HG03103 (cell line): ENCODE measurements at regions not wholly inside any gene's neighbourhood (a gene's known extent, or its start where the extent isn't known, plus 50 kb on each side); places are given as distances from the start of the nearest gene placed in this dataset.

ENCODE experiments used
- ATAC-seq: cut with Tn5 transposase; IDR thresholded peaks from one replicate; pipeline ENCODE4 v1.9.1; 2021; ENCODE audit warnings: low read depth; ENCODE audit not compliant: unreplicated experiment

GRCh38 chr5:30957591-30957990 lies 235.9 kb upstream of the CDH6 start:
- ATAC-seq, result no peak

- no peak for ATAC-seq
These were observed 237.2 kb upstream of the CDH6 start for GRCh38 chr5:30956251-30956650.

GRCh38 chr5:30937070-30937469 lies 256.4 kb upstream of the CDH6 start:
- ATAC-seq, result no peak

GRCh38 chr5:30933599-30933998 lies 259.9 kb upstream of the CDH6 start:
- no peak for ATAC-seq

- no peak for ATAC-seq
These were observed 261.0 kb upstream of the CDH6 start for GRCh38 chr5:30932273-30933017.

GRCh38 chr5:30930736-30931135 lies 262.8 kb upstream of the CDH6 start:
- no peak for ATAC-seq

GRCh38 chr5:30928956-30929355 lies 264.5 kb upstream of the CDH6 start:
- no peak for ATAC-seq

GRCh38 chr5:30926218-30926617 lies 267.3 kb upstream of the CDH6 start:
- no peak for ATAC-seq

GRCh38 chr5:30921388-30921787 lies 272.1 kb upstream of the CDH6 start:
- no peak for ATAC-seq

GRCh38 chr5:30918171-30918570 lies 275.3 kb upstream of the CDH6 start:
- no peak for ATAC-seq

GRCh38 chr5:30908356-30908755 lies 285.1 kb upstream of the CDH6 start:
- no peak for ATAC-seq

GRCh38 chr5:30900367-30900766 lies 293.1 kb upstream of the CDH6 start:
- no peak for ATAC-seq

- no peak for ATAC-seq
These were observed 298.7 kb upstream of the CDH6 start for GRCh38 chr5:30894811-30895210.

GRCh38 chr5:30891660-30892059 lies 301.8 kb upstream of the CDH6 start:
- no peak for ATAC-seq

GRCh38 chr5:30890377-30890776 lies 303.1 kb upstream of the CDH6 start:
- no peak for ATAC-seq

- ATAC-seq, result no peak
These were observed 313.0 kb upstream of the CDH6 start for GRCh38 chr5:30880514-30880913.

- no peak for ATAC-seq
These were observed 313.6 kb upstream of the CDH6 start for GRCh38 chr5:30879887-30880286.

- no peak for ATAC-seq
These were observed 314.7 kb upstream of the CDH6 start for GRCh38 chr5:30878746-30879145.

- ATAC-seq, result no peak
These were observed 315.2 kb upstream of the CDH6 start for GRCh38 chr5:30878296-30878695.

- ATAC-seq, result no peak
These were observed 319.0 kb upstream of the CDH6 start for GRCh38 chr5:30874241-30875034.

- ATAC-seq, result no peak
These were observed 322.3 kb upstream of the CDH6 start for GRCh38 chr5:30871196-30871595.

GRCh38 chr5:30867711-30868110 lies 325.8 kb upstream of the CDH6 start:
- no peak for ATAC-seq
